SKM-1 treated with dmso at 0.1 percent for 144 hours (cell line): ENCODE measurements at regions not wholly inside any gene's neighbourhood (a gene's known extent, or its start where the extent isn't known, plus 50 kb on each side); places are given as distances from the start of the nearest gene placed in this dataset.
A peak's percentile ranks its signal among the peaks of the same experiment; 100 is the strongest.

Experiments used
- DNase-seq: peaks from one replicate; lab custom pipeline; 2025; ENCODE audit not compliant: unreplicated experiment; lab: John Stamatoyannopoulos, UW

- no peak for DNase-seq
Measured at GRCh38 chr21:28541371-28542112, 451.1 kb downstream of the LTN1 start.

- no peak for DNase-seq
Measured at GRCh38 chr21:28540514-28540913, 452.2 kb downstream of the LTN1 start.

DNA sequence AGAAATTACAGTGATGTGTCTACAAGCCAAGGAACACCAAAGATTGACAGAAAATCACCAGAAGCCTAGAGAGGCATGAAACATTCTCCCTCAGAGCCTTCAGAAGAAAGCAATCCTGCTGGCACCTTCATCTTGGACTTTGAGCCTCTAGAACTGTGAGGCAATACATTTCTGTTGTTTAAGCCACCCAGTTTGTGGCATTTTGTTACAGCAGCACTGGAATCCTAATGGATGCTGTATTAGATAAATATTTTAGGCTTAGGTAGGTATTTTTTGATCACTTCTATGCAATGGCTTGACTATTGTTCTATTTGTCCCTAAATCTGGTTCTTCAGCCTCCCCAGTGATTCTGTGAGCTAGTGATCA is 453.1 kb downstream of the LTN1 start:
- no peak for DNase-seq

DNA sequence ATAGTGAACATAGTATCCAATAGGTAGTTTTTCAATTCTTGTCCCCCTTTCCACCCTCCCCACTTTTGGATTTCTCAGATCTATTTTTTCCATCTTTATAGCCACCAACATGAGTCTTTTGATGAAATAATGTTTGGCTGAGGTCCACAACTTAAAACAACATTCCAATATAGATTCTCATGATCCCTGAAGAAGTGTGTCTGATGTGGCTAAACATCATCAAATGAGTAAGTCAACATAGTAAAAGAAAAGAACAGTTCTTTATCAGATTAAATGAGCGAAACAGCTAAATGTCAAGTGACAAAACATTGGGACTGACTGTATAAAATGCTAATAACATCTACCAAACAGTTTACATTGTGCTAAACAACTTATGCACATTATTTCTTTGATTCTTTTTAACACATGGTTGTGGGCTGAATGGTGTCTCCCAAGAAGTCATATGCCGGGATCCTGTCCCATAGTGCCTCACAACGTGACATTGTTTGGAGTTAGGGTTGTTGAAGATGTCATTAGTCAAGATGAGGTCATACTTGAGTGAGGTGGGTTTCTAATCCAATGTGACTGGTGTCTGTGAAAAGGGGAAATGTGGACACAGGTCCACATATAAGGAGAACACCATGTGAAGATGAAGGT is 453.6 kb downstream of the LTN1 start:
- DNase-seq: no peak

DNA sequence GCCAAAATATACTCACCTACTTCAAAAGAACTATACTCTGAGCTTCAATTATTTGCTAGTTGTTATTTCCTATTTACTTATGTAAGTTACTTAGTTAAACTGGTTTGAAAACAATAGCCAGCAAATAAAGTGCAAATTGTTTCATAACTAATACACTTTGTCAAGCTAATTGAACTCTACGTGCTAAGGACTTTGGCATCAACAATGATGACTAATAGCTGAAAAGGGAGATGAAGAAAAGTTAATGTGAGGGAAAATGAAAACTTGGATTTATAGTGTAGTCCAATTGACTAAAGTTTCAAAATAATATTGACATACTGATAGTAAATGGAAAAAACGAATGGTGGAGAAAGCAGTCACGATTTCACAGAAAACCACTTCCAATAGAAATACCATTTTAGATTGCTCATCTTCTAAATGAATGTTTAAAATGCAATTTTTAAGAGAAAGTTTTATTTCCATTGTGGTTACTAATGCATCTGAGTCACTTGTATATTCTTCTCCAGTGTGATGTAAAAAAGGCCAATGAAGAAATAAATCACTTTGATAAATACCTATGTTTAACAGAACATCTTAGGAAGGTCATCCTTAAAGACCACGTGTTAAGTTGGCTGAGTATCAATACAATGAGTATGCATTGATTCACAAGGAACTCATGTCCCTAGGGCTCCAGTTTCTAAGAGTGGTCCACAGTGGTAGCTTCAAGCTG is 455.2 kb downstream of the LTN1 start:
- no peak for DNase-seq

DNA sequence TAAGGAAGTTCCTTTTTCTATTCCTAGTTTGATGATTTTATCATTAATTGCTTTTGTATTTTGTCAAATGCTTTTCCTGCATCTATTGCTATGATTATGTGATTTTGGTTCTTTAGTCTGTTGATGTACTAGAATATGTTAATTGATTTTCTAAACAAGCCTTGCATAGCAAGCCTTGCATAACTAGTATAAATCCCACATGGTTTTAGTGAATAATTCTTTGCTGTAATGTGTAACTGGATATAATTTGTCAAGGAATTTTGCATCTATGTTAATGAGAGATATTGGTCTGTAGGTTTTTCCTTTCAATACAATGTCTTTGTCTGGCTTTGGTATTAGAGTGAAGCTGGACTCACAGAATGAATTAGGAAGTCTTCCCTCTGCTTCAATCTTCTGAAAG is 460.2 kb downstream of the LTN1 start:
- no peak for DNase-seq

DNA sequence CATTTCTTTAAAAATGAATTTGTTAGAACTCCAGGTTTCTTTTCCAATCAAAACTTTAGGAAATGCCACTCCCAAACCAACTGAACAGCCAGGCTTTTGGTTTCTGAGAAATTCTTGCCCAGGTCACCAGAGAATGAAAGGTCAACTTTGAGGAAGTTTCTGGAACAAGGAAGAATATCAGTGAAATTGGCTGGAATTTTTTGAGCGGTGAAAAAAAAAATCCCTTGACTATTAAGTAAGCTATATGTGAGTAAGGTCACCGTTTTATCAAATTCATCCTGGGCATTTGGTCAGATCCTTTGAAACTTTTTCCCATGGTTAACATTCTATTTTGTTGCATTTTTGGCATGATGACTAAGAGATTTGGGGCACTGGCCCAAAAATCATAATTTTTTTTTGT is 469.3 kb downstream of the LTN1 start:
- no peak for DNase-seq

DNA sequence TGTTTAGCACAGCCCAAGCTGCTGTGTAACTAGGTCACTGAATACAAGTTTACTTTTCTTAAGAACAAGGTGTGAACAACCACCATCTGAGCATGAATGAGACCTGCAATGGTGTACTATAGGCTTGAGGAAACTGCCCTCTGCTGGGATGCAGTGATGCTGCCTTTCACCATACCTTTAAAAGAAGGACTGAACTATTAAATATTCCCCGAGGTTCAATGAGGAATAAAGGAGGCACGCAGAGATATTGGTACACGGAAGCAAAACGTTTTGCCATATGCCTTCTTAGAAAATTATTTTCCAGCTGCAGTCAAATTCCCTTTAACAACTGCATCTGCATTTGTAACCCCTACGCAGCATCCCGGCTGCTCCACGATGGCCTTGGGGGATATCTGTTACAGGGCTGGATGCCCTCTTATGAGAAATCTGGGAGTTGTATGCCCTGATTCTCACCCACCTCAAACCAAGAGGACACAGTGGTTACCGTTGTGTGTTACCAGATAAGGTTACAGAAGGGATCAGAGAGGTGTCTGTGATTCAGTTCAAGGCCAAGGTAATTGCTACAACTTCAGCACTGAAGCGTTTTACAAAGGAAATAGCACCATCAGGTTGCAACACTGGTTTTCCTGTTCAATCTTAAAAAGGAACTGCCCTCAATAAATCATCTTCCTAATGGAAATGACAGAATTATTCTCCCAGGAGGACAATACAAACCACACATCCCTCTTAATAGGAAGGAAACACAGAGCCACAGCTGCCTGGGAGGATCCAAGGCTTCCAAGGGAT is 470.5 kb downstream of the LTN1 start:
- DNase-seq: no peak

DNA sequence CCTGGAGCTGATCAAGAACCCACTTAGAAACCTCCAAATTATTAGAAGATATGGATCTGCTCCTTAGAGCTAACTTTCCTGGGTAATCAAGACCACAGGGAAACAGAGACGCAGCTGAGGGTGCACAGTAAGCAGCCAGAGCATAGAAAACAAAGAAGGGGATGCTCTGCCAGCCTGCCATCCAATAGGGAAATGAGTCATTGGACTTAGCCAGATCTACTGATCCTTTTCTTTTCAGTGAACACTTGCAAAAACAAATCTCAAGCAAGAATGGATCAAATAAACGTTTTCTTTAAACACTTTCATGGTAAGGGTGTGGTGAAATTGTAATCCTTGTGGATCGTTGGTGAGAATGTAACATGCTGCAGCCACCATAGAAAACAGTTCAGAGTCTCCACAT is 474.0 kb downstream of the LTN1 start:
- DNase-seq: no peak

DNA sequence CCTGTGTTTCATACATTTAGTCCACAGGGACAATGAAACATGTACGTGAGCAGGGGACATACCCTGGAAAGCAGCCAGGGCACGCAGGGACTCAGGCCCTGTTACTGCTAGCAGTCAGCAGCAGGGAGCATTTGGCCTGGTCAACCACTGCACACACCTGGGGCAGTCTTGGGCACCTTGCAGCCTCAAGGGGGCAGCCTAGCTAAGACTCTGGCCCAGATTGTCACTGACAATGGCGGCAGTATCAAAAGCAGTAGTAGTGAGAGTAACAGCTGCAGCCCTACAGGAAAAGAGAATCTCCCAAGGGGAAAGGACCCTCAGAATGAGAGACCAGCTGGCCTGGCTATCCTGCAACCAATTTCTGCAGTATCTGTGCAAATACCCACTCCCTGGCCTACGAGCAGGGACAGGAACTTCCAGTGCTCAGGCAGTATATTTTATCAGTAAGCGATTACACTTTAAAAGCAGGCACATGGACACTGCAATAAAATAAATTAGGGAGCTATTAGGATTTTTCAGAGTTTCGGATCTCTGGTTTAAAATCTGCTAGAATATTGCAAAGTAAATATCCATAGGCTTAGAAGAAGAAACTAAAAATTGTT is 475.6 kb downstream of the LTN1 start:
- DNase-seq: peak; percentile 49

DNA sequence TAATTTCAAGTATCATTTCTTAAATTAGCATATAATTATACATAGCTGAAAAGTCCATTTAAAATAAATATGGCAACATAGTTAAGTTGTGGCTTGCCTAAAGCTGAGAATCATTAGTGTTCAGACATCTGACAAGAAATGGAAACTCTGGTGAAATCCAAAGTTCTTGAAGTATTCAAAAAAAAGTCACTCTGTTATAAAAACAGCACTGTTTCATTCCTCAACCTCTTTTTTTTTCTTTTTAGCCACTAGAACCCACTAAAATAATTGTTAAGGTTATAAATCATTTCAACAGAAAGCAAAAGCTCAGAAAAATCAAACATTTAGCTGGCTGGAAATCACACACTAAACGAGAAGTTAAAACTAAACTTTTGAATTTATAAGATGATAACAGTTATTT is 476.7 kb downstream of the LTN1 start:
- DNase-seq: no peak

- no peak for DNase-seq
Measured at GRCh38 chr21:28513428-28513827, 479.2 kb downstream of the LTN1 start.

- no peak for DNase-seq
Measured at GRCh38 chr21:28509031-28509430, 483.6 kb downstream of the LTN1 start.

DNA sequence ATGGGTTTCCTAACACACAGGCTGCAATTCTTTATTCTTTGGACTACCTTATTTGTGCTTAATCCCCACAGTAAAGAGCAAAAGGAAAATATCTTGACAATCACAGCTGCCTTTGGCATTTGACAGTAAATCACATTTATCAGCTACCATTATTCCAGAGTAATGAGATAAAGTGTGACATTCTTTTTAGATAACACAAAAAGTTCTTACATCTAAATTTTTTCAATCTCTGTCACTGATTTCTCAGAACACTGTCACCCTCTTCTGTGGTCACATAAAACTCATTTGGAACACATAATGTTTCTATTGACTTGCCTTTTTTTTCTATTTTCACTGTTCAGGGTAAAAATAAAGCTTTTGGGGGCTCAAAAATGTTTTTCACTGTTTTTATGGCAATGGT is 484.6 kb downstream of the LTN1 start:
- DNase-seq: no peak

GRCh38 chr21:28496517-28496916 is 496.2 kb downstream of the LTN1 start:
- no peak for DNase-seq

- no peak for DNase-seq
Measured at GRCh38 chr21:28492127-28492526, 500.6 kb downstream of the LTN1 start.

DNA sequence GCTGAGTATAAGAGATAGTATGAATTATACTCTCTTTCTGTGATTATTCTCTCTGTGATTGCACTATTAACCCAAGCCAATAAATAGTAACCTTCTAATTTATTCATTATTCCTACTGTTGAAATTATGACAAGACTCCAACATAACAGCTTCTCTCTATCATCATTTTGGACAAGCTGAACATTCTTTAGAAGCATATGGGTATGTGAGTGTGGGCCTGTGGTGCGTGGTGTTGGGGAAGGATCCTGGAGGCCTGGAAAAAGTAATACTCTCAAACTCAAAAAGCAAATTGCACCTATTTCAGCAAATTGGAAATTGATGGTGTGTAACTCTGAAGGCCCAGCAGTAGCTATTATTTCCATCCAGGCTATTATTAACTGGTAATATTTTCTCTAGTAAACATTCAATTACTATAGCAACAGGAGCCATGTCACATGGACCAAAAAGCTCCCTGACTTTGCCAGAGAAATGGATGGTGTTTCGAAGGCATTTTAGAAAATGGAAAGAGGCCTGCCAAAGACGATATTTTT is 502.8 kb downstream of the LTN1 start:
- no peak for DNase-seq

- no peak for DNase-seq
Measured at GRCh38 chr21:28489162-28489561, 503.5 kb downstream of the LTN1 start.

DNA sequence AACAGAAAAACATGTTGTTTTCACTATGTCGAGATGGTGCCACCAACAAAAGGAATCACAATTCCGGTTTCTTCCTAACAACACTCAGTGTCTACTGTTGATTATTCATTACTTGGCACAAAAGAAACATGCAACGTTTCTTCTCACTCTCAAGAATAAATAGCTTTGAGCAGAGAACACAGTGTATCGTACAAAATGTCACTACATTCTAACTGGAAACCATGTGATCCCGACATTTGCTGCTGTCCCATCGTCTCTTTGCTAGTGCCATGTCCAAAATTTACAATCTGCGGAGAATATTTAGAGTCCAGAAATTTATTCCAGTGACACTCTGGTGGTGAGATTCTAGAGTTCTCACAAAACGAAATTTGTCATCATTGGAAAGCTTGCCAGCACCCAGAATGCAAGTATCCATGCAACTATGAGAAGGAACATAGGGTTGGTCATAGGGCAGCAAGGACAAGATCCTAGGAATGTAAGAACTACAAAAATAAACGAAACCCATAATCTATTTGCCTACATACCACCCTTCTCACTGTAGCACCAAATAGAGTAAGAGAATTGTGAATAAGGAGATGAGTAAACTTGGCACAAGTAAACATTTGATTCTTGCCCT is 505.1 kb downstream of the LTN1 start:
- DNase-seq: no peak

GRCh38 chr21:28485301-28486022 is 507.2 kb downstream of the LTN1 start:
- DNase-seq: no peak
